ENCODE measurements at regions not wholly inside any gene's neighbourhood (a gene's known extent, or its start where the extent isn't known, plus 50 kb on each side); places are given as distances from the start of the nearest gene placed in this dataset.

DNA sequence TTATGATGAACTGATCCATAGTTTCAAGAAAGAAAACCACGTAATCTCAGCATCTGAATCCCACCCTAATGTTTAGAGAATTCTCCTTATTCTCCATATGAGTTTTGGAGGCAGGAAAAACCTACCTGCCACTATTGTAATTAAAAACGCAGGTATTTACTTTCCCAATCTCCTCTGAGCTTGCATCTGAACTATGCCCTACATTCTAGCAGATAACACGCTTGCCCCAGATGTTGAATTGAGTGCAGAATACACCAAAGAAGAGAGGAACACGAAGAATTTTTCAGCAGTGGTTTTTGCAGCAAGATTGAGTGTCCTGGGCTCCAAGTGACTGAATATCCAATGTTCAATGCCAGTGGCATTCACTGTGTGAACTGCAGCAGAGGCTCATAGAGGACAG, 182.4 kb downstream of the COX18 start:
- TF ChIP-seq, protein P1, sequence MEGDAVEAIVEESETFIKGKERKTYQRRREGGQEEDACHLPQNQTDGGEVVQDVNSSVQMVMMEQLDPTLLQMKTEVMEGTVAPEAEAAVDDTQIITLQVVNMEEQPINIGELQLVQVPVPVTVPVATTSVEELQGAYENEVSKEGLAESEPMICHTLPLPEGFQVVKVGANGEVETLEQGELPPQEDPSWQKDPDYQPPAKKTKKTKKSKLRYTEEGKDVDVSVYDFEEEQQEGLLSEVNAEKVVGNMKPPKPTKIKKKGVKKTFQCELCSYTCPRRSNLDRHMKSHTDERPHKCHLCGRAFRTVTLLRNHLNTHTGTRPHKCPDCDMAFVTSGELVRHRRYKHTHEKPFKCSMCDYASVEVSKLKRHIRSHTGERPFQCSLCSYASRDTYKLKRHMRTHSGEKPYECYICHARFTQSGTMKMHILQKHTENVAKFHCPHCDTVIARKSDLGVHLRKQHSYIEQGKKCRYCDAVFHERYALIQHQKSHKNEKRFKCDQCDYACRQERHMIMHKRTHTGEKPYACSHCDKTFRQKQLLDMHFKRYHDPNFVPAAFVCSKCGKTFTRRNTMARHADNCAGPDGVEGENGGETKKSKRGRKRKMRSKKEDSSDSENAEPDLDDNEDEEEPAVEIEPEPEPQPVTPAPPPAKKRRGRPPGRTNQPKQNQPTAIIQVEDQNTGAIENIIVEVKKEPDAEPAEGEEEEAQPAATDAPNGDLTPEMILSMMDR (IDR thresholded peaks at IDR 0.05 in 4 of 5, conservative IDR thresholded peaks at IDR 0.05 in 1 of 5): no peak
- no peak for TF ChIP-seq POLR2A (IDR thresholded peaks at IDR 0.05)

Measured in gastrocnemius medialis (tissue), 4 donors.